Amniotic epithelial cell (primary cell): ENCODE measurements at regions not wholly inside any gene's neighbourhood (a gene's known extent, or its start where the extent isn't known, plus 50 kb on each side); places are given as distances from the start of the nearest gene placed in this dataset.

ENCODE experiments used
- DNase-seq: peaks from one replicate; pipeline ENCODE4 v3.0.0-alpha.2; 2010; ENCODE audit warnings: low read depth

DNA sequence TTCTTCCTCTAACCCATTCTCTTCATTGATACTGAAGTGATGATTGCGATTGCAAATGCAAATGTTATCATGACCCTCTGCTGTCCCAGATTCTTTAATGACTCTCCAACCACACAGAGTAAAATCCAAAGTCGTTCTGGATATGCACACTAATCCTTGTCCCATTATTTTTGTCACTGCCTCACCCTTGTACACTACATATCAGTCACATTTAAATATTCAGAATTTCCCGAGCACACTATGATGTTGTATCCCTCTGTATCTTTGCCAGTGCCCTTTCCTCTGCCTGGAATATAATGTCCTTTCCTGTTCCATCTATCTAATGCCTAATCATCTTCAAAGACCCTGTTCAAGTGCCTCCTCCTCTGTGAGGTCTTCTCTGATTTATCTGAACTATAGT lies 55.4 kb upstream of the MMP13 start:
- no peak for DNase-seq

DNA sequence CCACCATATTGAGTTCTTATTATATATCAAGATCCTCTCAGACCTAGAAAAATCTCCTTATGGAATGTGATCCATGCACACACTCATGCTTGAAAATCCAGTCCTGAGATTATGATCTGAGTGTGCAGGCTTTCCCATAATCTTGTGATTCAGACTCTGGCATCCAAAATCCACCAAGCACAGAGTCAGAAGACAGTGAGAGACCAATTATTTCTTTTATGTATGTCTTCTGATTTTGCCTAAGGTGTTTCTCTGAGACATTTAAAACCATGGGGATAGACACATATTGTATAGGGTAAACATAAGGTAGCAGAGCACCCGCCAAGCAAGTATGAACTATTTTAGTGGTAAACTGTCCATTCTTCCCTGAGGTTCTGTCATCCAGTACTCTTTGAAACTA lies 52.0 kb upstream of the MMP13 start:
- peak; percentile 61 for DNase-seq
